Islet of Langerhans (tissue), 1 donor: ENCODE measurements at regions not wholly inside any gene's neighbourhood (a gene's known extent, or its start where the extent isn't known, plus 50 kb on each side); places are given as distances from the start of the nearest gene placed in this dataset.
"Not testable (repeated sequence)": the region's sequence is repeated elsewhere in the genome, so short reads cannot be mapped to it uniquely, and the experiment has no call there.

Experiments
- FAIRE-seq: peaks from one replicate; lab custom pipeline; 2011; peaks lifted over from hg19 to GRCh38; lab: Jason Lieb, UNC

GRCh38 chr2:65788556-65788955 is 356.2 kb upstream of the SPRED2 start:
- no peak for FAIRE-seq

GRCh38 chr2:65786765-65787164 is 354.4 kb upstream of the SPRED2 start:
- FAIRE-seq, result no peak

GRCh38 chr2:65786007-65786717 is 353.8 kb upstream of the SPRED2 start:
- no peak for FAIRE-seq

- no peak for FAIRE-seq
These were observed 350.7 kb upstream of the SPRED2 start for GRCh38 chr2:65782996-65783650.

GRCh38 chr2:65782186-65782585 is 349.8 kb upstream of the SPRED2 start:
- no peak for FAIRE-seq

GRCh38 chr2:65781756-65782155 is 349.4 kb upstream of the SPRED2 start:
- FAIRE-seq, result no peak

GRCh38 chr2:65779021-65779420 is 346.6 kb upstream of the SPRED2 start:
- FAIRE-seq, result no peak

- no peak for FAIRE-seq
These were observed 345.7 kb upstream of the SPRED2 start for GRCh38 chr2:65778137-65778536.

- FAIRE-seq, result no peak
These were observed 343.4 kb upstream of the SPRED2 start for GRCh38 chr2:65775839-65776238.

GRCh38 chr2:65767946-65768345 is 335.5 kb upstream of the SPRED2 start:
- no peak for FAIRE-seq

GRCh38 chr2:65766768-65767267 is 334.4 kb upstream of the SPRED2 start:
- no peak for FAIRE-seq

GRCh38 chr2:65765376-65765775 is 333.0 kb upstream of the SPRED2 start:
- no peak for FAIRE-seq

GRCh38 chr2:65762068-65762467 is 329.7 kb upstream of the SPRED2 start:
- no peak for FAIRE-seq

GRCh38 chr2:65754219-65754618 is 321.8 kb upstream of the SPRED2 start:
- FAIRE-seq, result no peak

GRCh38 chr2:65751408-65751807 is 319.0 kb upstream of the SPRED2 start:
- no peak for FAIRE-seq

GRCh38 chr2:65749545-65749944 is 317.1 kb upstream of the SPRED2 start:
- no peak for FAIRE-seq

- FAIRE-seq, result not testable (repeated sequence)
These were observed 315.5 kb upstream of the SPRED2 start for GRCh38 chr2:65747875-65748274.

- FAIRE-seq, result no peak
These were observed 314.7 kb upstream of the SPRED2 start for GRCh38 chr2:65746931-65747675.

GRCh38 chr2:65744477-65745200 is 312.2 kb upstream of the SPRED2 start:
- FAIRE-seq, result no peak

GRCh38 chr2:65742977-65743376 is 310.6 kb upstream of the SPRED2 start:
- no peak for FAIRE-seq

- no peak for FAIRE-seq
These were observed 307.5 kb upstream of the SPRED2 start for GRCh38 chr2:65739927-65740326.

GRCh38 chr2:65737452-65738011 is 305.1 kb upstream of the SPRED2 start:
- no peak for FAIRE-seq
